22Rv1 (cell line): ENCODE measurements at regions not wholly inside any gene's neighbourhood (a gene's known extent, or its start where the extent isn't known, plus 50 kb on each side); places are given as distances from the start of the nearest gene placed in this dataset.

ENCODE experiments used
- H3K27ac ChIP-seq: fragments of 450-650 bp; 2 replicates; pipeline ENCODE4 v1.5.1; 2017
- ZFX ChIP-seq: fragments of 450-650 bp; IDR thresholded peaks from 2 replicates; pipeline ENCODE4 v1.6.1; 2017; ENCODE audit warnings: antibody characterized with exemption, borderline replicate concordance
- TF ChIP-seq, protein P1 (sequence below): fragments of 450-650 bp; IDR thresholded peaks from 2 replicates; pipeline ENCODE4 v1.5.1; 2017; ENCODE audit warnings: mild to moderate bottlenecking

DNA sequence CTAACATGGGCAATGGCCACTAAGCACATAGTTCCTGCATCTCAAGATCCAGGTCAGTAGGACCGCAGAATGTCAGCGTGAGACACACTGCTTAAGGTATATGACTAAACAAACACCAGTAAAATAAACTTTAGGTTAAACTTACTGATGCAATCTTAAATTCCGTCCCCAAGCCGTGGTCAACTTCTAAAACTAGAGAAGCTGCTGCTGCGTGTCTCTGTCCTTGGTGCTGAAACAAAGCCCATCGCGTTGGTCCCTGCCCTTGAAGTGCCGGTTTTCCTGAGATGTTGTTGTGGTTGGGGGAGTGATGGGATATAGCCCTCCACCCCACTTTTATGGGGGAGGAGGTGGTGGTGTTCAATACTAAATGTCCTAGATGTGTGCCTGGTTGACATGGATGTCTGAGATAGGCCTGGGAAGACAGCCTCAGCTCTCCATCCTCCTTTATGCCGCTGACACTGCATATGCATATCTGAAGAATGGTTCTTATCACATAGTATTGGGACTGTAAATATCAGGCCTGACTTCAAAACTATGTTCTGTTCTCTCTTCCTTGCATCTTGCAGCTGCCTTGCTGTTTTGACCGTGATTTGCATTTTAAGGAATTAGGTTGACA lies 72.0 kb upstream of the KCNA3 start:
- TF ChIP-seq, protein P1, sequence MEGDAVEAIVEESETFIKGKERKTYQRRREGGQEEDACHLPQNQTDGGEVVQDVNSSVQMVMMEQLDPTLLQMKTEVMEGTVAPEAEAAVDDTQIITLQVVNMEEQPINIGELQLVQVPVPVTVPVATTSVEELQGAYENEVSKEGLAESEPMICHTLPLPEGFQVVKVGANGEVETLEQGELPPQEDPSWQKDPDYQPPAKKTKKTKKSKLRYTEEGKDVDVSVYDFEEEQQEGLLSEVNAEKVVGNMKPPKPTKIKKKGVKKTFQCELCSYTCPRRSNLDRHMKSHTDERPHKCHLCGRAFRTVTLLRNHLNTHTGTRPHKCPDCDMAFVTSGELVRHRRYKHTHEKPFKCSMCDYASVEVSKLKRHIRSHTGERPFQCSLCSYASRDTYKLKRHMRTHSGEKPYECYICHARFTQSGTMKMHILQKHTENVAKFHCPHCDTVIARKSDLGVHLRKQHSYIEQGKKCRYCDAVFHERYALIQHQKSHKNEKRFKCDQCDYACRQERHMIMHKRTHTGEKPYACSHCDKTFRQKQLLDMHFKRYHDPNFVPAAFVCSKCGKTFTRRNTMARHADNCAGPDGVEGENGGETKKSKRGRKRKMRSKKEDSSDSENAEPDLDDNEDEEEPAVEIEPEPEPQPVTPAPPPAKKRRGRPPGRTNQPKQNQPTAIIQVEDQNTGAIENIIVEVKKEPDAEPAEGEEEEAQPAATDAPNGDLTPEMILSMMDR = no peak
- TF ChIP-seq ZFX = no peak
- no peak overlapping the region for H3K27ac ChIP-seq

DNA sequence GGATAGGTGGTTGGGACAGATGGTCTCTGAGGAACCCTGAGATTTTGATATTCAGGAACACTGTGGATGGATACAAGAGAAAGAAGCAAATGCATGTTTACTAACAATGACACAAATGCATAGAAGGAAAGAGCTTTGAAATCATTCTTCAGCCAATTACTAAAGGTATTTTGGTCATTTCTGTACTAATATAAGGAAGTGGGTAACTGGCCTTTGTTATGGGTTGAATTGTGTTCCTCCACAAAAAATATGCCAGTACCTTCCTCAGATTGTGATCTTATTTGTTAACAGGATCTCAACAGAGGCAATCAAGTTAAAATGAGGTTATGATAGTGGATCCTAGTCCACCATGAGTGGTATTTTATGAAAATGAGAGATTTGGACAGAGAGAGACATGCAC lies 68.7 kb upstream of the KCNA3 start:
- TF ChIP-seq ZFX = no peak
- TF ChIP-seq, protein P1 = no peak
- H3K27ac ChIP-seq = no peak overlapping the region

DNA sequence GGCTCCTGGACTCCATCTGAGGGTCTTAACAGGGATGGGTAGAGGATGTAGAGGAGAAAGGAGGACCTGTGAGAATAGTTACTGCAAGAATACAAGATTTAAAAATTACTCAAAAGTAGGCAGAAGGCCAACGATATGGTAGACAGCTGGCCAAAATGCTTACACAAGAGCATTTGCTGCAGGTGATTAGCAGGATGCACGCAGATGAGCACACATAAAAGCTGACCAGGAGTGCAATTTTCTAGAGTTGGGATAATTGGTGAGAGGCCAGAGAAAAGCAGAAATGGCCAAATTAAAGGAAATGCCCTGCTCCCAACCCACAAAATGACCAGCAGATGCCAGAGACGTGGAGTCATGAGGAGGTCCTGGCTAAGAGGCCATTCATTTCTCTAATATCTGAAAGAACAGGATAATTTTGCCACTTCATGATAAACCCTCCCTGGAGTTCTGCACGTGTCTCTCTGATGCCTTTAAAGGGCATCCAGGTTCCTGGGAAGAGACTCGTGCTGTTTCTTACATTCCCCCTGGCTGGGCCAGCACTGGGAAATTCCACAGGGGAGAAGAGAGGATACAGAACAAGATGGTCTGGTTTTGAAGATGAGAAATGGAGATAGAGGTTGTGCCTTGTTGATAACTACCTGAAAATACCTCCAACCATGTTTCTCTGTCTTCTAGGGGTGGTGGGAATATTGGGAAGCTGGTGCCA lies 62.3 kb upstream of the KCNA3 start:
- TF ChIP-seq ZFX = no peak
- TF ChIP-seq, protein P1 = no peak
- H3K27ac ChIP-seq = no peak overlapping the region

DNA sequence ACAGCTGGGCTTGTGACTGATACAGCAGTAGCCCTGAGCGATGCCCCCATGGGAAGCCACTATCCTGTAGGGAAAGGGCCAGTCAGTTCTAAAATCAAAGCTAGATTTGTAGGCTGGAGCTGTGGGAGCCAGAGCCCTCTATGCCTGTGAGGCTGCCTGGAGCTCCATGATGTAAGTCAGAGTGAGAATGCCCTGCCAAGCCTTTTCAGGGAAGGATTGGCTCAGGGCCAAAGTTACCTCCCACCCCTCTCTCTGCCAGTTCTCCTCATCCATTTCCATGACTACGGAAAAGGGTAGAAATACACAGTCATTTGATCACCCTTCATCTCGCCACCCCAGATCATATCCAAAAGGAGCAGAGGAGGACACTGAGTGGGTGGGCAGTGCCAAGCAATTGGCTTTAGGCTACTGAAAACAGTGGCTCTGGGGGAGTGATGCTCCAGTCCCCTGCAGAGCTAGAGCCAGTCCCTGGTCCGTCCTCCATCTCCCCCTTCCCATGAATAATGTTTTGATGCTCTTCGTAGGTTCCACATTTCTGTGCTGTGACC lies 59.5 kb upstream of the KCNA3 start:
- TF ChIP-seq ZFX = no peak
- TF ChIP-seq, protein P1 = no peak
- no peak overlapping the region for H3K27ac ChIP-seq

DNA sequence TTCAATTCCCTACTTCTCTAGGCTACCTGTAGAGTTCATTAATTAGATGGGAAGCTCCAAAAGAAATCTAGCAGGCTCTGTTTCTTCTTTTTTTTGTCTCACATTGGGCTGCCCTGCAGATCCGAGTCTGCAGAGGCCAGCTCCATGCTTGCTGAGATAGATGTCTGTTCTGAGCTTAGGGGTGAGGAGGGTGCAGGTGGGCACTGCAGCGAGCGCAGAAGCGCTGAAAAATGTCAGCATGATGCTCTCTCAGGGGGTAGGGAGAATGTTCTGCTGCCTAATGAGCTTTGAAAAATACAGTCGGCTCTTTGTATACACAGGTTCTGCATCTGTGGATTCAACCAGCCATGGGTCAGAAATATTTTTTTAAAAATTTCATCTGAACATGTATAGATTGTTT lies 56.8 kb upstream of the KCNA3 start:
- no peak overlapping the region for H3K27ac ChIP-seq
- no peak for TF ChIP-seq ZFX
- TF ChIP-seq, protein P1 = no peak

DNA sequence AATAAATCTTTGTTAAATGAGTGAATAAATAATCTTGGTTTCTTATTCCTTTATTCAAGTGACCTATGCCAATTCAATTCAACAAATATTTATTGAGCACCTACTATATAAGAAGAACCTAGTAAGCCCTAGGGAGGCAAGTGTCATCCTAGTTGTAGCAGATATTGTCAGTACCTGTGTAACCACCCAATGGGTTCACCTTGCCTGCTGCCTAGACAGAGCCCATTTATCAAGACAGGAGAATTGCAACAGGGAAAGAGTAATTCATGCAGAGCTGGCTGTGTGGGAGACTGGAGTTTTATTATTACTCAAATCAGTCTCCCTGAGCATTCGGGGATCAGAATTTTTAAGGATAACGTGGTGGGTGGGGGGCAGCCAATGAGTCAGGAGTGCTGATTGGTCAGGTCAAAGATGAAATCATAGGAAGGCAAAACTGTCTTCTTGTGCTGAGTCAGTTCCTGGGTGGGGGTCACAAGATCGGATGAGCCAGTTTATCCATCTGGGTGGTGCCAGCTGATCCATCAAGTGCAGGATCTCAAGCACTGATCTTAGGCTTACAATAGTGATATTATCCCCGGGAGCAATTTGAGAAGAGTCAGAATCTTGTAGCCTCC lies 53.8 kb upstream of the KCNA3 start:
- TF ChIP-seq, protein P1 = no peak
- TF ChIP-seq ZFX = no peak
- no peak overlapping the region for H3K27ac ChIP-seq

DNA sequence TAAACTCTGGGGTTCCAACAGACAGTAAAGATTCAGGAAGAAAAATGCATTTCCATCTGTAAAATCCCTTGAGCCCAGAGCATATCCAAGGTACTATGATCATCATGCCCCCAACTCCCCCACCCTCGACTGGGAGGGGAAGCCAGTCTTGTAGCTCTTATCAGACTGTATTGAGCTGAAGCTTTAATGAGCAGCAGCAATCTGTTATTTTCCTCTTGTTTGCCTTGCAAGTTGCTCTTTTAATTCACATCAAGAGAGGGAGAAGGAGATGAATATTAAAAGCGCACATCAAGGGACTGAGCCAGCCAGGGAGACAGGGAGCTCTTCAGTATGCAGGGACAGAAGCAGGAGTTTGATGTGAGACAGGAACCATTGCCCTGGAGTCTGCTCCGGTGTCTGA lies 52.5 kb upstream of the KCNA3 start:
- TF ChIP-seq ZFX = no peak
- TF ChIP-seq, protein P1 = no peak

More for the DNA sequence above, 52.5 kb upstream of the KCNA3 start:
- H3K27ac ChIP-seq = no peak overlapping the region
